ENCODE measurements at regions not wholly inside any gene's neighbourhood (a gene's known extent, or its start where the extent isn't known, plus 50 kb on each side); places are given as distances from the start of the nearest gene placed in this dataset.

- no peak for TF ChIP-seq POLR2A (IDR thresholded peaks at IDR 0.05)
- TF ChIP-seq POLR2AphosphoS5 (IDR thresholded peaks at IDR 0.05), result no peak
- TF ChIP-seq CTCF (IDR thresholded peaks at IDR 0.05), result no peak
- H3K9me3 ChIP-seq, result no peaks in the 10 kb centered on the region
- H3K4me3 ChIP-seq, result no peak overlapping the region
- intact Hi-C loops (cut with DNase I), result loop anchor here (10.0 kb wide), 1 partner anchor 137 kb away; the partner anchor contains the start of gene PCDH7
- H3K27me3 ChIP-seq (replicated peaks; ENCODE audit: insufficient read depth), result no peaks in the 10 kb centered on the region
- WGBS, result 88% methylated on average over 1 of the region's 1 CpG
- DNase-seq (ENCODE audit: low spot score), result no peak
- no peaks in the 10 kb centered on the region for H3K4me1 ChIP-seq (replicated peaks)
- H3K27ac ChIP-seq, result no peak overlapping the region
- H3K36me3 ChIP-seq, result no peaks in the 10 kb centered on the region
Measured at GRCh38 chr4:30862196-30862595, 142.0 kb downstream of the PCDH7 start.

GRCh38 chr4:30863021-30863420, 142.9 kb downstream of the PCDH7 start:
- no peaks in the 10 kb centered on the region for H3K27me3 ChIP-seq (replicated peaks; ENCODE audit: insufficient read depth)
- WGBS, result 76% methylated on average over 2 of the region's 2 CpGs
- no peak for DNase-seq (ENCODE audit: low spot score)
- H3K36me3 ChIP-seq, result no peaks in the 10 kb centered on the region
- TF ChIP-seq POLR2AphosphoS5 (IDR thresholded peaks at IDR 0.05) (no peak), CTCF (IDR thresholded peaks at IDR 0.05) (no peak), POLR2A (IDR thresholded peaks at IDR 0.05) (no peak)
- no peaks in the 10 kb centered on the region for H3K4me1 ChIP-seq (replicated peaks)
- intact Hi-C loops (cut with DNase I), result loop anchor here (10.0 kb wide), 1 partner anchor 138 kb away; the partner anchor contains the start of gene PCDH7
- H3K9me3 ChIP-seq, result no peaks in the 10 kb centered on the region
- no peak overlapping the region for H3K4me3 ChIP-seq
- H3K27ac ChIP-seq, result no peak overlapping the region

- no peaks in the 10 kb centered on the region for H3K9me3 ChIP-seq
- no peaks in the 10 kb centered on the region for H3K27me3 ChIP-seq (replicated peaks; ENCODE audit: insufficient read depth)
- no peak for DNase-seq (ENCODE audit: low spot score)
- H3K4me1 ChIP-seq (replicated peaks), result peaks cover 3% of the 10 kb centered on the region
- H3K27ac ChIP-seq, result no peak overlapping the region
- intact Hi-C loops (cut with DNase I), result loop anchor here (10.0 kb wide), 1 partner anchor 141 kb away; the partner anchor contains the start of gene PCDH7
- no peaks in the 10 kb centered on the region for H3K36me3 ChIP-seq
- TF ChIP-seq CTCF (IDR thresholded peaks at IDR 0.05) (no peak), POLR2AphosphoS5 (IDR thresholded peaks at IDR 0.05) (no peak), POLR2A (IDR thresholded peaks at IDR 0.05) (no peak)
- no peak overlapping the region for H3K4me3 ChIP-seq
- WGBS, result 93% methylated on average over 3 of the region's 3 CpGs
Measured at GRCh38 chr4:30865691-30866090, 145.5 kb downstream of the PCDH7 start.

GRCh38 chr4:30866346-30866745, 146.2 kb downstream of the PCDH7 start:
- no peak for TF ChIP-seq CTCF (IDR thresholded peaks at IDR 0.05)
- no peak for TF ChIP-seq POLR2A (IDR thresholded peaks at IDR 0.05)
- no peak for TF ChIP-seq POLR2AphosphoS5 (IDR thresholded peaks at IDR 0.05)
- H3K9me3 ChIP-seq, result no peaks in the 10 kb centered on the region
- no peak for DNase-seq (ENCODE audit: low spot score)
- 11% methylated on average over 1 of the region's 1 CpG for WGBS
- H3K4me3 ChIP-seq, result no peak overlapping the region
- peaks cover 3% of the 10 kb centered on the region for H3K4me1 ChIP-seq (replicated peaks)
- H3K27me3 ChIP-seq (replicated peaks; ENCODE audit: insufficient read depth), result no peaks in the 10 kb centered on the region
- H3K36me3 ChIP-seq, result no peaks in the 10 kb centered on the region
- intact Hi-C loops (cut with DNase I), result loop anchor here (10.0 kb wide), 1 partner anchor 142 kb away; the partner anchor contains the start of gene PCDH7
- H3K27ac ChIP-seq, result peak overlapping the region; percentile 5 to 60

- Histone ChIP-seq H3K9me3 (no peaks in the 10 kb centered on the region), H3K36me3 (no peaks in the 10 kb centered on the region), H3K4me3 (no peak overlapping the region), H3K27me3 (replicated peaks; ENCODE audit: insufficient read depth) (no peaks in the 10 kb centered on the region), H3K27ac (peak overlapping the region; percentile 5 to 60), H3K4me1 (replicated peaks) (peaks cover 3% of the 10 kb centered on the region)
- intact Hi-C loops (cut with DNase I), result loop anchor here (10.0 kb wide), 1 partner anchor 142 kb away; the partner anchor contains the start of gene PCDH7
- no peak for TF ChIP-seq POLR2AphosphoS5 (IDR thresholded peaks at IDR 0.05)
- no peak for TF ChIP-seq CTCF (IDR thresholded peaks at IDR 0.05)
- TF ChIP-seq POLR2A (IDR thresholded peaks at IDR 0.05), result no peak
- peak; percentile 30 for DNase-seq (ENCODE audit: low spot score)
- 89% methylated on average over 1 of the region's 1 CpG for WGBS
Measured at GRCh38 chr4:30866907-30867306, 146.7 kb downstream of the PCDH7 start.
